H1 (cell line): ENCODE measurements at regions not wholly inside any gene's neighbourhood (a gene's known extent, or its start where the extent isn't known, plus 50 kb on each side); places are given as distances from the start of the nearest gene placed in this dataset.
"Not testable (repeated sequence)": the region's sequence is repeated elsewhere in the genome, so short reads cannot be mapped to it uniquely, and the experiment has no call there.

ENCODE experiments used
- EZH2 ChIP-seq: fragments of 200-600 bp; sonication (generic); IDR thresholded peaks from 2 replicates; pipeline ENCODE4 v1.7.1; 2012; ENCODE audit warnings: low read depth, mild to moderate bottlenecking, moderate library complexity, low read length, inconsistent platforms; ENCODE audit not compliant: severe bottlenecking
- TAF1 ChIP-seq: IDR thresholded peaks from 2 replicates; pipeline ENCODE4 v1.6.1; 2011; ENCODE audit warnings: mild to moderate bottlenecking, low read depth, low read length
- TCF12 ChIP-seq: IDR thresholded peaks from 2 replicates; pipeline ENCODE4 v1.6.1; 2011; ENCODE audit warnings: low read depth, mild to moderate bottlenecking, low read length
- TF ChIP-seq, protein P1 (sequence below): IDR thresholded peaks from 2 replicates; pipeline ENCODE4 v1.6.1; 2012; ENCODE audit warnings: inconsistent platforms
- TF ChIP-seq, protein P2 (sequence below), 3 experiments: IDR thresholded peaks; 1 replicate in 2 of 3; 2 replicates in 1 of 3; pipeline versions ENCODE4 v1.5.1 to v1.6.1; 2011; ENCODE audit warnings: low read length in 3 of 3, mild to moderate bottlenecking in 3 of 3, inconsistent platforms in 2 of 3, low read depth in 1 of 3, moderate library complexity in 1 of 3; ENCODE audit not compliant: insufficient read depth in 1 of 3; ENCODE audit errors: control extremely low read depth in 1 of 3

DNA sequence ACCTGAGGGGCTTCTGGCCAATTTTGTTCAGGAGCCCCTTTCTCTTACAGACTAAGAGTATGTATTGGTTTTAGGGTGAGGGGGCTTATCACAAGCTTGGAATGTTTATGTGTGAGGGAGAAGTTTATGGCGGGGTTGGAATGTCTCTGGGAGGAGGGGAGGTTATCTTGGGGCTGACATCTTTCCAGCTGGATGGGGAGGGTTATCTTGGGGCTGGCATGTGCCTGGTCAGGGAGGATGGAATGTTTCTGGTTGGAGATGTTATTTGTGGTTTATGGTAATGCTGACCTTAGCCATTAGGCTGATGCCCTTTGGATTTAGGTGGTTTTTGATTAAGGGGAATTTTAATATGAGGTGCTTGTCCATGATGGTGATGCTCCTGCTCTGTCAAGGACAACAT lies 171.0 kb upstream of the PDE4B start:
- TF ChIP-seq, protein P1, sequence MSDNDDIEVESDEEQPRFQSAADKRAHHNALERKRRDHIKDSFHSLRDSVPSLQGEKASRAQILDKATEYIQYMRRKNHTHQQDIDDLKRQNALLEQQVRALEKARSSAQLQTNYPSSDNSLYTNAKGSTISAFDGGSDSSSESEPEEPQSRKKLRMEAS: not testable (repeated sequence)
- TF ChIP-seq TAF1, TCF12, EZH2: not testable (repeated sequence)
- TF ChIP-seq, protein P2, sequence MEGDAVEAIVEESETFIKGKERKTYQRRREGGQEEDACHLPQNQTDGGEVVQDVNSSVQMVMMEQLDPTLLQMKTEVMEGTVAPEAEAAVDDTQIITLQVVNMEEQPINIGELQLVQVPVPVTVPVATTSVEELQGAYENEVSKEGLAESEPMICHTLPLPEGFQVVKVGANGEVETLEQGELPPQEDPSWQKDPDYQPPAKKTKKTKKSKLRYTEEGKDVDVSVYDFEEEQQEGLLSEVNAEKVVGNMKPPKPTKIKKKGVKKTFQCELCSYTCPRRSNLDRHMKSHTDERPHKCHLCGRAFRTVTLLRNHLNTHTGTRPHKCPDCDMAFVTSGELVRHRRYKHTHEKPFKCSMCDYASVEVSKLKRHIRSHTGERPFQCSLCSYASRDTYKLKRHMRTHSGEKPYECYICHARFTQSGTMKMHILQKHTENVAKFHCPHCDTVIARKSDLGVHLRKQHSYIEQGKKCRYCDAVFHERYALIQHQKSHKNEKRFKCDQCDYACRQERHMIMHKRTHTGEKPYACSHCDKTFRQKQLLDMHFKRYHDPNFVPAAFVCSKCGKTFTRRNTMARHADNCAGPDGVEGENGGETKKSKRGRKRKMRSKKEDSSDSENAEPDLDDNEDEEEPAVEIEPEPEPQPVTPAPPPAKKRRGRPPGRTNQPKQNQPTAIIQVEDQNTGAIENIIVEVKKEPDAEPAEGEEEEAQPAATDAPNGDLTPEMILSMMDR (IDR thresholded peaks at IDR 0.05; ENCODE audit: control extremely low read depth in 1 of 3, insufficient read depth in 1 of 3, low read depth in 1 of 3, low read length in 3 of 3): not testable (repeated sequence)
